Skeletal muscle tissue (tissue), 3 donors: ENCODE measurements at regions not wholly inside any gene's neighbourhood (a gene's known extent, or its start where the extent isn't known, plus 50 kb on each side); places are given as distances from the start of the nearest gene placed in this dataset.

Source experiments
- H3K27ac ChIP-seq: one replicate; pipeline ENCODE4 v1.7.0; 2013; ENCODE audit warnings: mild to moderate bottlenecking, low read depth, low read length, inconsistent platforms
- H3K27me3 ChIP-seq, 3 donors: one replicate each; pipeline ENCODE4 v1.7.0; 2013; ENCODE audit warnings: low read length in 3 of 3; ENCODE audit not compliant: control insufficient read depth in 3 of 3, insufficient read depth in 3 of 3
- H3K36me3 ChIP-seq, 3 donors: one replicate each; pipeline ENCODE4 v1.7.0; 2013; ENCODE audit warnings: low read length in 3 of 3; ENCODE audit not compliant: control insufficient read depth in 3 of 3, insufficient read depth in 3 of 3
- H3K4me1 ChIP-seq, 3 donors: one replicate each; pipeline ENCODE4 v1.7.0; 2013; ENCODE audit warnings: low read length in 3 of 3, mild to moderate bottlenecking in 3 of 3; ENCODE audit not compliant: control insufficient read depth in 3 of 3, insufficient read depth in 3 of 3
- H3K4me3 ChIP-seq, 3 donors: one replicate each; pipeline ENCODE4 v1.7.0; 2013; ENCODE audit warnings: low read length in 3 of 3
- H3K9ac ChIP-seq, 3 donors: one replicate each; pipeline ENCODE4 v1.7.0; 2013; ENCODE audit warnings: low read length in 3 of 3, mild to moderate bottlenecking in 3 of 3, moderate library complexity in 2 of 3, low read depth in 1 of 3
- H3K9me3 ChIP-seq, 3 donors: one replicate each; pipeline ENCODE4 v1.7.0; 2013; ENCODE audit warnings: low read length in 3 of 3; ENCODE audit not compliant: control insufficient read depth in 3 of 3
- donor health status: Osteomylitis.

- Histone ChIP-seq H3K9ac (no peak overlapping the region), H3K4me1 (peaks cover 70 to 84% (median 80%) of the 10 kb centered on the region in 3 donors), H3K9me3 (peaks cover 0 to 3% (median 0%) of the 10 kb centered on the region in 3 donors), H3K36me3 (peaks cover 0 to 6% (median 4%) of the 10 kb centered on the region in 3 donors), H3K27ac (no peak overlapping the region), H3K4me3 (no peak overlapping the region), H3K27me3 (no peaks in the 10 kb centered on the region)
Observed at GRCh38 chr1:201716742-201717135, 112.2 kb upstream of the IPO9 start.

DNA sequence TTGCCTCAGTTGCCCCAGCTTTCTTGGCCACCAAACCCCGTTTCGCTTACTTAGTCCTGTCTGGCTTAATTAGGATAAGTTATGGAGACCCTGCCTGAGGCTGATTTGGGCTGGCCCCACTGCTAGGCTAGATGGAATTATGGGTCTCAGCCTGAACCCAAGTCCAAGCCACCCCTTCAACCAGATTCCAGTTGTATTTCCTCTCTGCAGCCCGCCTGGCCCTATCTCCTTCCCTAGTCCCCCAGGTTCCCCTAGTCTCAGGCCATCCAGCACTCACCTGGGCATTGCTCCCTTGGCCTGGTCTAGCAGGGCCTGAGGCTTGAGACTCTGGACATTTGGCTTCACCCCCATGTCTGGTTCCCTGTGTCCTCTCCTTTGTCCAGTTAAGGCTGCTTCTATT lies 111.7 kb upstream of the IPO9 start:
- peaks cover 0 to 6% (median 4%) of the 10 kb centered on the region in 3 donors for H3K36me3 ChIP-seq
- no peaks in the 10 kb centered on the region for H3K27me3 ChIP-seq
- H3K4me3 ChIP-seq: no peak overlapping the region
- no peak overlapping the region for H3K9ac ChIP-seq
- peaks cover 67 to 78% (median 74%) of the 10 kb centered on the region in 3 donors for H3K4me1 ChIP-seq
- H3K27ac ChIP-seq: no peak overlapping the region
- peaks cover 0 to 3% (median 0%) of the 10 kb centered on the region in 3 donors for H3K9me3 ChIP-seq

GRCh38 chr1:201718346-201719202 lies 110.4 kb upstream of the IPO9 start:
- H3K9me3 ChIP-seq: peaks cover 0 to 3% (median 0%) of the 10 kb centered on the region in 3 donors
- H3K4me3 ChIP-seq: no peak overlapping the region
- H3K27ac ChIP-seq: peak overlapping the region; percentile 79
- H3K9ac ChIP-seq: no peak overlapping the region
- no peaks in the 10 kb centered on the region for H3K27me3 ChIP-seq
- peaks cover 0 to 6% (median 4%) of the 10 kb centered on the region in 3 donors for H3K36me3 ChIP-seq
- peaks cover 54 to 67% (median 62%) of the 10 kb centered on the region in 3 donors for H3K4me1 ChIP-seq

DNA sequence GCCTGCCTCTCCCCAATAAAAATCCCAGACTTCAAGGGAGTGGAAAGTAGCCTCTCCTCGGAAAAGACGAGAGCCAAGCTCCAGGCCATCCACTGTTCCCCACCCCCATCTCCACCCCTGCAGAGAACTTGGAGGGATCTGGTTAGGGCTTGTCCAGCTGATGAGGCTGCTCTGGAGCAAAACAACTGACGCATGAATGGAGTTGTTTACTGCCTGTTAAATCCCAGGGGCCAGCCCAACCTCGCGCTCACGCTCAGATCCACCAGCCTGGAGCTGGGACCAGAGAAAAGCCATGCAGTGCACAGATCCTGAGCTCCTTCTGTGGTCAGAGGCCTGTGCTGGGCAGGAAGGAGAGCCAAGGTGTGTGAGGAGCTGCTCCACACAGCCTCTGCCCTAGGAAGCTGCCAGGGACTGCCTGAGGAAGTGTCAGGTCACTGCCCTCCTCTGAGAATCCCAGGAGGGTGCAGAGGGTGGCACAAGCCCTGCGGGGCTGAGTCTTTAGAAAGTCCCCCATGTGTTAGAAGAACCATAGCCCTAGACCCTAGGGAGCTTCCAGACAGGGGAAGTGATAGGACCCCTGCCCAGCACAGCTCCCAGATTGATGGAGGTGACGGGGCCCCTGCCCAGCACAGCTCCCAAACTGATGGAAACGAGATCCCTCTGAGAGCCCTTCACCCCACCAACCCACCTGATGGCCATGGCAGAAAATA lies 109.0 kb upstream of the IPO9 start:
- Histone ChIP-seq H3K36me3 (peaks cover 0 to 6% (median 4%) of the 10 kb centered on the region in 3 donors), H3K27me3 (no peaks in the 10 kb centered on the region), H3K9me3 (peaks cover 0 to 3% (median 0%) of the 10 kb centered on the region in 3 donors), H3K4me3 (peak overlapping the region in 1 of 3 donors; percentile 22), H3K9ac (peak overlapping the region; percentile 32 to 68 (median 47)), H3K27ac (peak overlapping the region; percentile 79), H3K4me1 (peaks cover 54 to 67% (median 61%) of the 10 kb centered on the region in 3 donors)

- Histone ChIP-seq H3K9ac (peak overlapping the region in 1 of 3 donors; percentile 68), H3K4me1 (peaks cover 49 to 65% (median 58%) of the 10 kb centered on the region in 3 donors), H3K27ac (peak overlapping the region; percentile 79)
Observed at GRCh38 chr1:201720522-201720844, 108.5 kb upstream of the IPO9 start.

DNA sequence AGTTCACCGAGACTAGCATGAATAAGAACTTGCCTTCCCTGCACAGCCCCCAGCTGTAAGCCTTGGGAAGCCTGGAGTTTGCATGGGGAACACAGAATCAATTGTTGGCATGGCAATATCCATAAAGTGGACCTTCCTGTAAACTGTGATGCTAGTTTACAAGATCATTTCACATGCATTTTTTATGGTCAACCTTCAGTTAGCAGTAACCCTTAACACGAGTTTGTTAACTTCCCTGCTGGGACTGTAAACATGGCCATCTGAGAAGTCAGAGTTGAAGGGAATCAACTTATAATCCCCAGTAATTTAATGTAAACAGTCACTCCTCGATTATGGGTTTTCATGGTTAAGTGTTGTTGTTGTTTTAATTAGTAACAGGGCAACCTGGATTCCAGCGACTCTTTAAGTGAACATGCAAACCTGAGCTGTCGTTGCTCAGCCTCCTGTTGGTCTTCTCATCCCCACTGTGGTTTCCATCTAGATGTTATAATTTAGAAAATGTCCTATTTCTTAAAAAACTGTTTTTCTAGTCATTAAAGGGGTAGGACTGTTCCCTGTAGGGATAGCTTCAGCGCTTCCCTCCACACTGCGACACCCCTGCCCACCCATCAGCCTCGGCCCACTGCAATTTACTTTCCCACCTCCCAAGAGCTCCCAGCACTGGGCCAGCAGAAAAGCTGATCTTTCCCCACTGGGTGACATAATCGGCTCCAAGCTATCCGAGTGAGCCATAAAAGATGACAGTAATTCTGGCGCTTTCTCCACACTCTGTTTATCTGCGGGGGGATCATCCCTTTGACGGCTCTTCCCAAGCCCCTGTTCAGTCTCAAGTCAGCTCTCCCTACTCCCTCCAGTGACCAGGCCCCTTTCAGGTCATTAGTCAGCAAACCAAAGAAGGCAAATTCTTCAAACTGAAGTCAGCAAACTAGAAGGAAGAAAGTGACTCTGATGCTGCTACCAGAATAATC lies 107.6 kb upstream of the IPO9 start:
- H3K27ac ChIP-seq: peak overlapping the region; percentile 79
- H3K4me3 ChIP-seq: no peak overlapping the region
- peaks cover 41 to 56% (median 50%) of the 10 kb centered on the region in 3 donors for H3K4me1 ChIP-seq
- H3K9ac ChIP-seq: no peak overlapping the region
- peaks cover 0 to 3% (median 0%) of the 10 kb centered on the region in 3 donors for H3K9me3 ChIP-seq
- peaks cover 0 to 6% (median 4%) of the 10 kb centered on the region in 3 donors for H3K36me3 ChIP-seq
- no peaks in the 10 kb centered on the region for H3K27me3 ChIP-seq

More at GRCh38 chr1:201720522-201720844, 108.5 kb upstream of the IPO9 start:
- H3K27me3 ChIP-seq: no peaks in the 10 kb centered on the region
- H3K4me3 ChIP-seq: no peak overlapping the region
- H3K36me3 ChIP-seq: peaks cover 0 to 6% (median 4%) of the 10 kb centered on the region in 3 donors
- peaks cover 0 to 3% (median 0%) of the 10 kb centered on the region in 3 donors for H3K9me3 ChIP-seq

- Histone ChIP-seq H3K9ac (peak overlapping the region in 1 of 3 donors; percentile 33), H3K4me1 (peaks cover 30 to 41% (median 31%) of the 10 kb centered on the region in 3 donors), H3K27ac (peak overlapping the region; percentile 54), H3K4me3 (peak overlapping the region in 1 of 3 donors; percentile 29), H3K9me3 (no peaks in the 10 kb centered on the region), H3K27me3 (no peaks in the 10 kb centered on the region), H3K36me3 (no peaks in the 10 kb centered on the region)
Observed at GRCh38 chr1:201724039-201724765, 104.8 kb upstream of the IPO9 start.

DNA sequence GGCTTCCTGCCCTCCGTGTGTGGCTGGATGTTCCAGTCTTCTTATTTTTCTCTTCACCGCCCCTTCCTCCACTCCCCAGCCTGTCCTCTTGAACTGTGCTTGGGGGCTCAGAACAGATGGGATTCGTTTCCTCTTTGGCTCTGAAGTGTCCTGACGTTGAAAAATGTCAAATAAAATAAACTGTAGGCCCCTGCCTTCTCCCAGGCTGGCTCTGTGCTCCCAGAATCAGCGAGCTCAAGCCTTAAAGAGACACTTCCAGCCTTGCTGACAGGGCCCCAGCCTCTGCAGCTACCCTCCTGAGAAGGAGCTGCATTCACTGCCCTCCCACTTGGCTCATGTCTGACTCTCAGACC lies 104.2 kb upstream of the IPO9 start:
- Histone ChIP-seq H3K9ac (peak overlapping the region in 1 of 3 donors; percentile 33), H3K4me3 (no peak overlapping the region), H3K27me3 (no peaks in the 10 kb centered on the region), H3K36me3 (no peaks in the 10 kb centered on the region), H3K4me1 (peaks cover 26 to 36% (median 26%) of the 10 kb centered on the region in 3 donors), H3K27ac (peak overlapping the region; percentile 54), H3K9me3 (no peaks in the 10 kb centered on the region)

DNA sequence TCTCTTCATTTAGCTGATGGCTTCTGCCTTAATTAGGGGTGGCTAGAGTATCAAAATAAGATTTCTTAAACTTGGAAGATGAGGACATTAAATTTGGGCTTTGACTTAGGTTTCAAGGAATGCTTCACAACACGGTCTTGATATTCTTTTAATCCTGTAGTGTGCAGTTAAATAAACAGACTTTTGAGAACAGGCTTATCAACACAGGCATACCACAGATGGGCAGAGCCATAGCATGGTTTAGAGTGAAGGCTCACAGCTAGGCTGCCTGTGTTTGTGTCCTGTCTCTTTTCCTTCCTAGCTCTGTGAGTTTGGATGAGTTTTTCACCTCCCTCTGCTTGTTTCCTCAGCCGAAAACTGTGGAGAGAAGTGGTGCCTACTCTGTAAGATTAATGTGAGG lies 102.3 kb upstream of the IPO9 start:
- no peak overlapping the region for H3K9ac ChIP-seq
- no peaks in the 10 kb centered on the region for H3K27me3 ChIP-seq
- no peak overlapping the region for H3K27ac ChIP-seq
- no peaks in the 10 kb centered on the region for H3K36me3 ChIP-seq
- H3K9me3 ChIP-seq: no peaks in the 10 kb centered on the region
- H3K4me1 ChIP-seq: peaks cover 26 to 32% (median 28%) of the 10 kb centered on the region in 3 donors
- no peak overlapping the region for H3K4me3 ChIP-seq
